Superior temporal gyrus (tissue), 1 donor: ENCODE measurements at regions not wholly inside any gene's neighbourhood (a gene's known extent, or its start where the extent isn't known, plus 50 kb on each side); places are given as distances from the start of the nearest gene placed in this dataset.

ENCODE experiments used
- DNase-seq: peaks from one replicate; pipeline ENCODE4 v3.0.0-alpha.2; 2016; ENCODE audit errors: extremely low spot score

DNA sequence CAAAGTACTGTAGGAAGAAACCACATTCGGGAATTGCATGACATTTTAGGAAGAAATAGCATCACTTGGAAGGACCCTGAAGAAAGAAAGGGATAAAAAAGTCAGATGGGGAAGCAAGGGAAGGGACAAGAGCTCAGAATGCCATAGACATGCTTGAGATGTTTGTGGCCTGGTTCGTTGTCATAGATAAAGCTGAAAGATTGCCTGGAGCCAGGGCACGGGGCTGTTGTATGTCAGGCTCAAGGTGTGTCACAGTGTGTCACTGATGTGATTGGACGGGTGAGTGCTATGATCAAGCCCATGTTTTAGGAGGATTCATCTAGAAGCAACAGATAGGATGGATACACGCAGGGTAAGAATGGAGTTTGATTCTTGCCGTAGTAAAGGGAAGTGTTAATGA, 216.2 kb upstream of the SOX4 start:
- no peak for DNase-seq

DNA sequence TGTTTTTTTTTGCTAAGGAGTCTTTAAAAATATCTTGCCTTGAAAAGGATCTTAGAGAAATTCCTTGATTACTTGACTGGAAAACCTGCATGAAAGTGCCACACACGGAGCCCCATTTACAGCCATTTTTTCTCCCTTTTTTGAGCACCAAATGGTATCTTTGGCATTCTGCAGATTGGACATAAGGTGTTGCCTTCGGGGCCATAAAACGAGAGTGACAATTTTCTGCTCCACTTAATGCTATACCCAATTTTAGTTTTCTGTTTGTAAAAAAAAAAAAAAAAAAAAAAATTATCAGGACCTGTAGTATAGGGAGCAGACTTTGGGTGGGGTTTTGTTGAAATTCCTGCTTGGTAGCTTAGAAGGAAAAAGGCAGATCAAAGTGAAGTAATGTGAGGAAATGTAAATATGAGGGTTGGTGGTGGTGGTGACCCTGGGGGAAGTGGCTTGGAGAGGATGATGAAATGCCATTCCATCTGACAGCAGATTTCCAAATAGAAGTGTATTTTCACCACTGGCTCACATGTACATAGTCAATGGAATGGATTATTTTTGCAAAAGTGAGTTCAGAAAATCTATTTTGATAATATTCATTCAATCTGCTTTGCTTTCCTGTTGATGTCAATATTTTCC, 212.1 kb upstream of the SOX4 start:
- DNase-seq = no peak

GRCh38 chr6:21382821-21383449, 210.6 kb upstream of the SOX4 start:
- DNase-seq = no peak

- no peak for DNase-seq
These were observed 210.0 kb upstream of the SOX4 start for GRCh38 chr6:21383450-21384085.

GRCh38 chr6:21384216-21384615, 209.3 kb upstream of the SOX4 start:
- DNase-seq = no peak

DNA sequence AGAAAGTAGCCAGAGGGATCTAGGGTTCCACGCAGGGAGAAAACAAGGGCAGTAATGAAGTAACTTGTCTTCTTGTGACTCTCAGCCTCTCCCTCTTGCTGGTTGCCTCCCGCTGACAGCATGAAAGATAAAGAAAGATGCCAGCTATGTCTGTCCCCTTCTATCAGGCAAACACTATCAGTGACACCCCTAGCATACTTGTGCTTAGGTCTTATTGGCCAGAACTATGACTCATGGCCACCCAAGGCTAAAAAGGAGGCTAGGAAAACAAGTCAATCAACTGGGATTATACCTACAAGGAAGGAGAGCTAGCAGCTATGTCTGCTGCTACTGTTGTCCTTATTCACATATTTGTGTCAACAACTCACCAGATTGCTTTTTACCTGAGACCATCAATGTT, 206.8 kb upstream of the SOX4 start:
- no peak for DNase-seq

GRCh38 chr6:21390532-21391213, 202.9 kb upstream of the SOX4 start:
- DNase-seq = no peak

DNA sequence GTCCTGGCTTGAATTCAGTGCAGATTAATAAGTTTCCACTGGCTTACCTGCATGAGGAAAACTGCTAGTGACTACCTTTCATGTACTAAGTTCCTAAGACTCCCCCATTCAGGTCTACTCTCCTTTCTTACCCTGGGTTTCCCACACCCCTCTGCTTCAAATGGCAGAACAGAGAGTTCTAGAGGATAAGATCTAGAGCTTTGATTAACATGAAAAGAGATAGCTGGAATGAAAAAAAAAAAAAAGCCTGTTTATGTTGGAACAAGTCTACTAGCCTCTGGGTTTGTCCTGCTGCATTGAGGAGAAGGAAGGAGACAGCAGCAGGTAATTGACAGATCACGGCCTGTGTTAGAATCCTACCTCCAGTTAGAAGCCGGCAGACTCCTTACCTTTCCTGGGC, 201.4 kb upstream of the SOX4 start:
- DNase-seq = no peak

DNA sequence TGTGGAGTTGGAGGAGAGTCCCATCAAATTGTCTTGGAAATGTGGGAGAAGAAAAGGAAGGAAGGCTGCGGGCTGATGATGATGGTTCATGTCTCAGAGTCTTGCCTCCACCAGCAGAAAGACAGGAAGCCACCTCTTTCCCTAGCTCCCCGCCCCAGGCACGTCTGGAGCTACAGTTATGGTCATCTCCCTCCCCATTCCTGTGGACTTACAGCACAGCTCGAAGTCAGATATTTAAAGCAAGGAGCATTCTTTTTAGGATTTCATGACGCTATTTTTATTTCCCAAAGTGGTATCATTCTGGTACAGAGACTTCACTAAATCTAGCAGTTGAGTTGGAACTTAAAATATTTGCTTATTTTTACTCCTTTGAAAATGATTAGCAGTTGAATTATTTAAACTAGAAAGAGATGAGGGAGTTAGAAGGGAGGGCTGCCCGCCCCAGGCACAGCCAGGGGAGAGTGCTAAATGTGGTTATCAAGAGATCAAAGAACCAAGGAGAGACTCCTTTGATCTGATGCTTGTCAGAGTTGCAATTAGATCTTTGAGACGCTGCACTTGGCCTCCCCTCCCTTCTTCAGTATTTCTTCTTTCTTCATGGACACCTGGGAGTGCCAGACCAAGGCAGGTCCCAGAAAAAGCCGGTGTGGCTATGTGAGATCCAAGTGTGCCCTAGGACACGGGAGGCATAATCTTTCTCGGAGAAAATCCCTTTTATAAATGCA, 199.9 kb upstream of the SOX4 start:
- DNase-seq = no peak

DNA sequence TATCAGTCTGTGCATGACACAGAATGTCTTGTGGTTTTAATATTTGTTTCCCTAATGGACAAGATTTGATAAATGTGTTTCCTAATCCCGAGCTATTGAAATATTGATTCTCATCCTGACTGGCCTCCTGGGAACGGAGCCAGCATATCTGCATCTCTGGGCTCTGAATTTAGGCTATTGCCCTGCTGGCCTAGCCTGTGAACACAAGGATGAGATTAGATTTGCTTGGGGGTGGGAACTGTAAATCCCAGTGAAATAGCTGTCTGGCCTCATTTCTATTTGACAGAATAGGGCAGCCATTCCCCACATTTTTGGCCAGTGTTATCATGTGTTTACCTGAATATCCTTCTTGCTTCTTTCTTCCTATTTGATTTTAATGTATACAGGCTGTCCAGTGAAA, 198.4 kb upstream of the SOX4 start:
- no peak for DNase-seq

- no peak for DNase-seq
These were observed 197.2 kb upstream of the SOX4 start for GRCh38 chr6:21396313-21396712.

- DNase-seq = no peak
These were observed 194.7 kb upstream of the SOX4 start for GRCh38 chr6:21398741-21399325.

DNA sequence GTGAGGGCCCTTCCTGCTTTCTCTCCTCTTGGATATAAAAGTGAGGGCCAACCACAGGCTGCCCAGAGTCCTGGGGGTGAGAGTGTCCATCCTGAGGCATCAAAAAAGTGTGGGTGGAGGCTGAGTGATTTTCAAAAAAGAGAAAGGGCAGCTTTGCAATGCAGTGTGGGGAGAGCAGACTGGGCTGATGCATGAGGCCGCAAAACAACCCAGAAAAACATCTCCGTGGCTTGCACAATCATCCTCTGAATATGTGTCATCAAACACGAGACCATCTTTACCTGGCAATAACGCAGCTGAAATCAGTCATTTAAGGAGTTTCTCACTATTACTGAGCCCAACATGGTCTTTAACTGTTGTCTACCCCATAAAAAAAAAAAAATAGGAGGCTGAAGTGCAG, 191.2 kb upstream of the SOX4 start:
- DNase-seq = no peak

GRCh38 chr6:21404577-21404976, 189.0 kb upstream of the SOX4 start:
- DNase-seq = no peak

DNA sequence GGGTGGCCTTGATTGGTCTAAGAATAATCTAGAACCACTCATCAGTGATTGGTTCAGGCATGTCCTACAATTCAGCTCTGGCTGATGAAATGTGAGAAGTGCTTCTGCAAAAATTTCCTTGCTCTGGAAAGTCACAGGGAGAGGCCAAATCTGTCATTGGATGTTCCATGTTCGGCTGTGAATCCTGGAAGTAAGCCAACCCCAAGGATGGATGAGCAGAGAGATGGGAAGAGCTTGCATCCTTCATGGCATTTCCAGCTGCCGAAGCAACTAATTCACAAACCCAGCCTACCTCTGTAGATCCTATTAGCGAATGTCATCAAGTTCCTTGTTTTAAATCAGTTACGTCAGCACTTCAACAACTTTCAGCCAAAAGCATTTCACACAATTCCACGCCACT, 187.2 kb upstream of the SOX4 start:
- DNase-seq = no peak

- no peak for DNase-seq
These were observed 184.3 kb upstream of the SOX4 start for GRCh38 chr6:21409231-21409630.

DNA sequence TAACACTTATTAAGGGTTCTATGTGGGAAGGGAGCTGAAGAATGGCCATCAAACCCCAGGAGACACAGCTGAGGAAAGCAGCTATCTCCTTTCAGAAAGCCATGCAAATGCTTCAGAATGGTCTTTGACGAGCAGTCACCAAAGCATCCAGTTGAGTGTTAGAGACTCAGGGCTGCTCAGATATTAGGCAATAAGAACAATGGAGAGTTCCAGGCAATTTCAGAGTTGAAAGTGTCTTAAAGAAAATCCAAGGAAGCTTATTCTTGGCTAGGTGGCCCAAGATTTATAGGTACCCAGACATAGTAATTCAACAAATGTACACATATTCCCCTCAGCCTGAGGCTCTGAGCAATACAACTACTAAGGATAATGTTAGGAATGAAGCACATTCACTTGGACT, 180.1 kb upstream of the SOX4 start:
- DNase-seq = no peak

GRCh38 chr6:21414065-21414464, 179.5 kb upstream of the SOX4 start:
- no peak for DNase-seq

- no peak for DNase-seq
These were observed 173.2 kb upstream of the SOX4 start for GRCh38 chr6:21420146-21420878.

DNA sequence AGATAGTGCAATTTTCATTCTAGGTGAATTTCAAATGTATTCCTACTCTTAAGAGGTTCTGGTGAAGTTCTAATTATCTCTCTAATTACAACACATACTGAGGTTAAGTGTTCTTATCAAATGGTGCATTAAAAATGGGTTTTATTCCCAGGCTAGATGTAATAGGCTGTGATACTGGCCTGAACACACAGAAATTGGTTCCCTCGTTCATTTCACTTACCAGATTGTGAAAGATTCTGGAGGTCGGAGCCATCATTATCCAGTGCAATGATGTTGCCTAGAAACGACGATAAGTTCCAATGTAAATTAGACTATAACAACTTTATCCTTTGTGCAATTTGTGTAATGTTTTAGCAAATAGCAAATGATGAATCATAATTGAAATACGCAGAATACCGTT, 172.6 kb upstream of the SOX4 start:
- no peak for DNase-seq
